Psoas muscle (tissue), 7 donors: ENCODE measurements at regions not wholly inside any gene's neighbourhood (a gene's known extent, or its start where the extent isn't known, plus 50 kb on each side); places are given as distances from the start of the nearest gene placed in this dataset.

Experiments used
- ATAC-seq, 4 donors: fragments of 200-7000 bp; cut with Tn5 transposase; one replicate each; pipeline ENCODE4 v1.9.1; 2020; ENCODE audit warnings: moderate library complexity in 3 of 4, mild to moderate bottlenecking in 2 of 4
- DNase-seq, 2 donors: peaks; one replicate each; pipeline ENCODE4 v3.0.0-alpha.2; 2020
- H3K27ac ChIP-seq: fragments of 200-600 bp; one replicate; pipeline ENCODE4 v1.8.0; 2022
- H3K27me3 ChIP-seq, 3 donors: fragments of 200-600 bp in 1 of 3; one replicate each; pipeline versions ENCODE4 v1.6.1 to v1.8.0; 2013 to 2022; ENCODE audit warnings: low read length in 2 of 3, mild to moderate bottlenecking in 2 of 3, moderate library complexity in 1 of 3; ENCODE audit not compliant: insufficient read depth in 3 of 3
- H3K36me3 ChIP-seq, 2 donors: fragments of 200-600 bp in 1 of 2; one replicate each; pipeline versions ENCODE4 v1.6.1 to v1.8.0; 2013 to 2022; ENCODE audit warnings: low read depth in 1 of 2, mild to moderate bottlenecking in 1 of 2, moderate library complexity in 1 of 2; ENCODE audit not compliant: insufficient read depth in 1 of 2
- H3K4me1 ChIP-seq: fragments of 200-600 bp; one replicate; pipeline ENCODE4 v1.8.0; 2022
- H3K4me3 ChIP-seq: fragments of 200-600 bp; one replicate; pipeline ENCODE4 v1.8.0; 2022; ENCODE audit warnings: mild to moderate bottlenecking
- H3K9me3 ChIP-seq: fragments of 200-600 bp; one replicate; pipeline ENCODE4 v1.8.0; 2022
- CTCF ChIP-seq: fragments of 200-600 bp; IDR thresholded peaks from one replicate; pipeline ENCODE4 v1.8.0; 2022; ENCODE audit warnings: antibody characterized with exemption
- WGBS, 3 donors: extraction: QIAGEN DNeasy Blood & Tissue Kit; methylation state at CpG; one replicate each; pipeline versions ENCODE4 v1.1.6 to v1.1.7; 2013; 5-methylcytosine and 5-hydroxymethylcytosine counted together
- intact Hi-C, 2 donors: fragments of 100-400 bp; cut with DNase I; formaldehyde crosslinking; loops; one replicate each; pipeline versions ENCODE4 v1.11.0 to v1.14.2; 2022
- donor health status: healthy with polysubstance abuse.
- donor health status: DM: no; HTN: no; CAD: no; lungs with moderate emphysema.
- donor health status: Bipolar disorder and iron deficiency.
- donor health status: healthy.
- donor health status: DM: yes; HTN: yes; CAD: no.
- donor health status: DM: no; HTN: no; CAD: no.
- donor health status: DM: yes; HTN: yes; CAD: no.

- no peaks in the 10 kb centered on the region for H3K9me3 ChIP-seq
- H3K27me3 ChIP-seq = no peaks in the 10 kb centered on the region
- H3K27ac ChIP-seq = no peak overlapping the region
- intact Hi-C loops = no loop called here
- no peaks in the 10 kb centered on the region for H3K36me3 ChIP-seq
- ATAC-seq (no peak), DNase-seq (no peak)
- H3K4me3 ChIP-seq = no peak overlapping the region
- H3K4me1 ChIP-seq = no peaks in the 10 kb centered on the region
- 40 to 48% (median 43%) methylated on average over 6 of the region's 6 CpGs for WGBS, 3 donors
- TF ChIP-seq CTCF = no peak
Observed at GRCh38 chr9:115495052-115495635, 377.2 kb upstream of the TNC start.

- Histone ChIP-seq H3K27me3 (no peaks in the 10 kb centered on the region), H3K4me1 (no peaks in the 10 kb centered on the region), H3K36me3 (no peaks in the 10 kb centered on the region), H3K4me3 (no peak overlapping the region), H3K27ac (no peak overlapping the region), H3K9me3 (no peaks in the 10 kb centered on the region)
- no peak for TF ChIP-seq CTCF
- DNase-seq = no peak
- ATAC-seq = no peak
- intact Hi-C loops = no loop called here
Observed at GRCh38 chr9:115495836-115496235, 377.9 kb upstream of the TNC start.

- DNase-seq = no peak
- WGBS, 3 donors = 39 to 51% (median 40%) methylated on average over 4 of the region's 4 CpGs
- no peak overlapping the region for H3K4me3 ChIP-seq
- no peaks in the 10 kb centered on the region for H3K27me3 ChIP-seq
- no peak overlapping the region for H3K27ac ChIP-seq
- ATAC-seq = no peak
- H3K36me3 ChIP-seq = no peaks in the 10 kb centered on the region
- no peak for TF ChIP-seq CTCF
- H3K9me3 ChIP-seq = no peaks in the 10 kb centered on the region
- intact Hi-C loops = no loop called here
- no peaks in the 10 kb centered on the region for H3K4me1 ChIP-seq
Observed at GRCh38 chr9:115498303-115498702, 380.3 kb upstream of the TNC start.

GRCh38 chr9:115507148-115507547 is 389.2 kb upstream of the TNC start:
- no peak overlapping the region for H3K27ac ChIP-seq
- H3K4me3 ChIP-seq = no peak overlapping the region
- no peaks in the 10 kb centered on the region for H3K36me3 ChIP-seq
- ATAC-seq = no peak
- H3K27me3 ChIP-seq = no peaks in the 10 kb centered on the region
- no peak for DNase-seq
- no peak for TF ChIP-seq CTCF
- intact Hi-C loops = no loop called here
- no peaks in the 10 kb centered on the region for H3K4me1 ChIP-seq
- H3K9me3 ChIP-seq = no peaks in the 10 kb centered on the region

- no peaks in the 10 kb centered on the region for H3K9me3 ChIP-seq
- WGBS, 3 donors = 29 to 46% (median 36%) methylated on average over 3 of the region's 3 CpGs
- TF ChIP-seq CTCF = no peak
- H3K4me1 ChIP-seq = no peaks in the 10 kb centered on the region
- no peak overlapping the region for H3K4me3 ChIP-seq
- H3K36me3 ChIP-seq = no peaks in the 10 kb centered on the region
- H3K27ac ChIP-seq = no peak overlapping the region
- DNase-seq (no peak), ATAC-seq (no peak)
- intact Hi-C loops = no loop called here
- H3K27me3 ChIP-seq = no peaks in the 10 kb centered on the region
Observed at GRCh38 chr9:115513148-115513547, 395.2 kb upstream of the TNC start.
